Ascending aorta (tissue), 2 donors: ENCODE measurements at regions not wholly inside any gene's neighbourhood (a gene's known extent, or its start where the extent isn't known, plus 50 kb on each side); places are given as distances from the start of the nearest gene placed in this dataset.

Experiments used
- DNase-seq, 2 donors: peaks; one replicate each; pipeline ENCODE4 v3.0.0-alpha.2; 2019; ENCODE audit warnings: low spot score in 2 of 2
- H3K27ac ChIP-seq, 2 donors: fragments of 200-600 bp; sonication (generic); one replicate each; pipeline ENCODE4 v1.5.1; 2016 to 2017; ENCODE audit warnings: mild to moderate bottlenecking in 1 of 2
- H3K27me3 ChIP-seq: fragments of 200-600 bp; sonication (generic); one replicate; pipeline ENCODE4 v1.5.1; 2017
- H3K36me3 ChIP-seq, 2 donors: fragments of 200-600 bp; sonication (generic); one replicate each; pipeline ENCODE4 v1.5.1; 2016
- H3K4me1 ChIP-seq, 2 donors: fragments of 200-600 bp; sonication (generic); one replicate each; pipeline ENCODE4 v1.5.1; 2016 to 2017; ENCODE audit warnings: mild to moderate bottlenecking in 1 of 2
- H3K4me3 ChIP-seq, 2 donors: fragments of 200-600 bp; sonication (generic); one replicate each; pipeline ENCODE4 v1.5.1; 2016 to 2017; ENCODE audit warnings: mild to moderate bottlenecking in 1 of 2
- H3K9me3 ChIP-seq, 2 donors: fragments of 200-600 bp; sonication (generic); one replicate each; pipeline ENCODE4 v1.5.1; 2016
- intact Hi-C: fragments of 100-400 bp; cut with DNase I; formaldehyde crosslinking; loops from one replicate; pipeline ENCODE4 v1.15.1; 2023
- TF ChIP-seq, protein P1 (sequence below), 3 experiments: fragments of 200-600 bp in 2 of 3; fragments of 450-650 bp in 1 of 3; sonication (generic) in 2 of 3; IDR thresholded peaks; one replicate each; pipeline ENCODE4 v1.5.1; 2016 to 2019; ENCODE audit warnings: antibody characterized with exemption in 3 of 3, mild to moderate bottlenecking in 1 of 3, moderate library complexity in 1 of 3

DNA sequence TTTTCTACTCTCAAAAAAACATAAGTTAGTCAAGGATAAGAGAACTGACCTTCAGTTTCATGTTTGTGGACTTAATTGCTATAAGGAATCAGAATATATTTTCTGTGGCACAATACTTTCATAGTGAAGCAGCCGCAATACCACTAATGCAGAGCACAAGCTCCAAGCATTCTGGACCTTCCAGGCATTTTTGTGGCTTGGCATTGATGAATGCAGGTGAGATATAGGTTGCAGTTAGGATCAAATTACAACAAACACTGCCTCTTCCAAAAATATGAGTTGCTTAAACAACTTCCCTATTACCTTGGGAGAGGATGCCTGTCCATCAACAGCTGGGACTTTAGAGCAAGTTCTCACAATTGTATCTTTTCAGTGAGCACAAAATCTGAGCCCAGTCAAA, 162.8 kb upstream of the RSPO3 start:
- H3K27me3 ChIP-seq = no peaks in the 10 kb centered on the region
- intact Hi-C loops = no loop called here
- H3K9me3 ChIP-seq = no peaks in the 10 kb centered on the region
- H3K36me3 ChIP-seq = no peaks in the 10 kb centered on the region
- H3K4me3 ChIP-seq = no peak overlapping the region
- no peak for DNase-seq
- no peaks in the 10 kb centered on the region for H3K4me1 ChIP-seq
- TF ChIP-seq, protein P1, sequence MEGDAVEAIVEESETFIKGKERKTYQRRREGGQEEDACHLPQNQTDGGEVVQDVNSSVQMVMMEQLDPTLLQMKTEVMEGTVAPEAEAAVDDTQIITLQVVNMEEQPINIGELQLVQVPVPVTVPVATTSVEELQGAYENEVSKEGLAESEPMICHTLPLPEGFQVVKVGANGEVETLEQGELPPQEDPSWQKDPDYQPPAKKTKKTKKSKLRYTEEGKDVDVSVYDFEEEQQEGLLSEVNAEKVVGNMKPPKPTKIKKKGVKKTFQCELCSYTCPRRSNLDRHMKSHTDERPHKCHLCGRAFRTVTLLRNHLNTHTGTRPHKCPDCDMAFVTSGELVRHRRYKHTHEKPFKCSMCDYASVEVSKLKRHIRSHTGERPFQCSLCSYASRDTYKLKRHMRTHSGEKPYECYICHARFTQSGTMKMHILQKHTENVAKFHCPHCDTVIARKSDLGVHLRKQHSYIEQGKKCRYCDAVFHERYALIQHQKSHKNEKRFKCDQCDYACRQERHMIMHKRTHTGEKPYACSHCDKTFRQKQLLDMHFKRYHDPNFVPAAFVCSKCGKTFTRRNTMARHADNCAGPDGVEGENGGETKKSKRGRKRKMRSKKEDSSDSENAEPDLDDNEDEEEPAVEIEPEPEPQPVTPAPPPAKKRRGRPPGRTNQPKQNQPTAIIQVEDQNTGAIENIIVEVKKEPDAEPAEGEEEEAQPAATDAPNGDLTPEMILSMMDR (IDR thresholded peaks at IDR 0.05) = no peak
- no peak overlapping the region for H3K27ac ChIP-seq

DNA sequence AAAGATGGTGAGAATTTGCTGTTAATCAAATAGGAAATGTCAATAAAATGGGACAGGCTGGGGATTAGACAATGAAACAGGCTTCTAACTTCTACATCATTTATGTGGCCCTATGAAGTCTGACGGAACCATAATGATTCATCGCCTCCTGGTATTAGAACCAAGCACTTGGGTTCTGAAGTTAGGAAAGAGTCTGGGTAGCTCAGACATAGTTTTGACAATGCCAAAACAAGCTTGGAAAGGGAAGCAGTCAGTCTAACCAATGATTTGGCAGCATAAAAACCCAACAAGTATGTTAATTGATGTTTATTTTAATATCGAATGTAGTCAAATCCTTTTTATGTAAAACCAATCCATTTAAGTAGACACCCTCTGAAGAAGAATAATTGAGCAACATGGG, 160.8 kb upstream of the RSPO3 start:
- no peak overlapping the region for H3K27ac ChIP-seq
- no peak for DNase-seq
- no peak overlapping the region for H3K4me3 ChIP-seq
- H3K4me1 ChIP-seq = no peaks in the 10 kb centered on the region
- intact Hi-C loops = no loop called here
- TF ChIP-seq, protein P1 (IDR thresholded peaks at IDR 0.05) = no peak
- no peaks in the 10 kb centered on the region for H3K27me3 ChIP-seq
- no peaks in the 10 kb centered on the region for H3K36me3 ChIP-seq
- H3K9me3 ChIP-seq = no peaks in the 10 kb centered on the region

- TF ChIP-seq, protein P1 (IDR thresholded peaks at IDR 0.05) = no peak
- DNase-seq = no peak
- Histone ChIP-seq H3K27ac (no peak overlapping the region), H3K4me1 (no peaks in the 10 kb centered on the region), H3K4me3 (no peak overlapping the region), H3K27me3 (no peaks in the 10 kb centered on the region), H3K9me3 (no peaks in the 10 kb centered on the region), H3K36me3 (no peaks in the 10 kb centered on the region)
- intact Hi-C loops = no loop called here
Observed at GRCh38 chr6:126959765-126960164, 158.7 kb upstream of the RSPO3 start.

DNA sequence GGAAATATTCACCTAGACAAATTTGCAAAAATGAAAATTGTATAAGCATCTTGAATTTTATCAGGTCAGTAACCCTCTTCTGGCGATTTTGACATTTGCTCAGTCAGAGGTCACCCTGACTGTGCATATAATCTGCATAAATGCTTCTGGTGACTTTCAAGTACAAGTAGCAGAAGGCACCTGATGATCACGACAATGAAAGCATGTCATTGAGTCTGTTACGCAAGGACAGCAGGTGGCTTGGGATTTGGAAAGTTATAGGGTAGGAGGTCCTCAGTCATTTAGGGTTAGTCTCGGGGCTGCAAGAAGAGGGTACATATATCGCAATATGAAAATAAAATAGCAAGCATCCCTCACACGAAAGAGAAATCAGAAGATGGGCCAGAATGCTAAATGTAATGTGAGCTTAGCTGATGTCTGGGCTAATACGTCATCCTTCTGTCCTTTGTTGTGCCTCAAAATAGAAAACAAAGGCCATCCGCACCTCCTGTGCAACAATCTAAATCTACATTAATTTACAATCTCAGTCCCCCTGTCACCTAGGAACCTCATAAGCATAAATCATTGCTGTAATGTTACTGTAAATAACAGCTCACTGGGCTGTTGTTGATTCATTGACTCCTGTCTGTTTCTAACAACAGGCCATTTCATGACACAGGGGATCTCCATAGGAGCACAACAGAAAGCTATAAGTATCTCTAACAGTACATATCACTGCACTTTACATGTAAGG, 155.2 kb upstream of the RSPO3 start:
- no peak overlapping the region for H3K27ac ChIP-seq
- no peak for DNase-seq
- no peaks in the 10 kb centered on the region for H3K4me1 ChIP-seq
- H3K4me3 ChIP-seq = no peak overlapping the region
- no peaks in the 10 kb centered on the region for H3K36me3 ChIP-seq
- no peaks in the 10 kb centered on the region for H3K27me3 ChIP-seq
- intact Hi-C loops = no loop called here
- no peaks in the 10 kb centered on the region for H3K9me3 ChIP-seq
- TF ChIP-seq, protein P1 (IDR thresholded peaks at IDR 0.05) = no peak

GRCh38 chr6:126967296-126968005, 151.0 kb upstream of the RSPO3 start:
- Histone ChIP-seq H3K4me3 (no peak overlapping the region), H3K4me1 (no peaks in the 10 kb centered on the region), H3K27me3 (no peaks in the 10 kb centered on the region), H3K27ac (no peak overlapping the region), H3K9me3 (no peaks in the 10 kb centered on the region), H3K36me3 (no peaks in the 10 kb centered on the region)
- intact Hi-C loops = no loop called here
- DNase-seq = no peak
- TF ChIP-seq, protein P1 (IDR thresholded peaks at IDR 0.05) = no peak
